Esophagus squamous epithelium (tissue), 4 donors: ENCODE measurements at regions not wholly inside any gene's neighbourhood (a gene's known extent, or its start where the extent isn't known, plus 50 kb on each side); places are given as distances from the start of the nearest gene placed in this dataset.

ENCODE experiments used
- CTCF ChIP-seq, 6 experiments: fragments of 450-650 bp in 4 of 6; fragments of 200-600 bp in 2 of 6; sonication (generic) in 2 of 6; IDR thresholded peaks; one replicate each; pipeline ENCODE4 v1.5.1; 2016 to 2019; ENCODE audit warnings: antibody characterized with exemption in 6 of 6, mild to moderate bottlenecking in 4 of 6, moderate library complexity in 4 of 6
- POLR2A ChIP-seq, 4 donors: fragments of 450-650 bp; IDR thresholded peaks; one replicate each; pipeline ENCODE4 v1.6.1; 2017; ENCODE audit warnings: antibody characterized with exemption in 4 of 4, mild to moderate bottlenecking in 4 of 4, moderate library complexity in 3 of 4

GRCh38 chr17:56710986-56711385, 117.5 kb downstream of the NOG start:
- TF ChIP-seq CTCF (IDR thresholded peaks at IDR 0.05) (no peak), POLR2A (IDR thresholded peaks at IDR 0.05) (no peak)
